Effector memory CD4-positive, alpha-beta T cell (primary cell): ENCODE measurements at regions not wholly inside any gene's neighbourhood (a gene's known extent, or its start where the extent isn't known, plus 50 kb on each side); places are given as distances from the start of the nearest gene placed in this dataset.

ENCODE experiments used
- DNase-seq, 3 donors: peaks; one replicate each; pipeline ENCODE4 v3.0.0-alpha.2; 2020
- H3K27ac ChIP-seq: 2 replicates; pipeline ENCODE4 v1.7.0; 2013; ENCODE audit warnings: mild to moderate bottlenecking, low read length, moderate library complexity; ENCODE audit not compliant: insufficient read depth, poor library complexity, severe bottlenecking
- H3K27me3 ChIP-seq: replicated peaks from 2 replicates; pipeline ENCODE4 v1.7.0; 2013; ENCODE audit warnings: mild to moderate bottlenecking, low read length; ENCODE audit not compliant: insufficient read depth, control insufficient read depth, poor library complexity, severe bottlenecking
- H3K36me3 ChIP-seq: 2 replicates; pipeline ENCODE4 v1.7.0; 2013; ENCODE audit warnings: mild to moderate bottlenecking, low read length, moderate library complexity; ENCODE audit not compliant: control insufficient read depth, insufficient read depth
- H3K4me1 ChIP-seq: 2 replicates; pipeline ENCODE4 v1.7.0; 2013; ENCODE audit warnings: low read length, mild to moderate bottlenecking; ENCODE audit not compliant: control insufficient read depth, insufficient read depth, poor library complexity, severe bottlenecking
- H3K4me3 ChIP-seq: 2 replicates; pipeline ENCODE4 v1.7.0; 2013; ENCODE audit warnings: low read length, low read depth, mild to moderate bottlenecking; ENCODE audit not compliant: insufficient read depth, poor library complexity, severe bottlenecking
- H3K9me3 ChIP-seq: 2 replicates; pipeline ENCODE4 v1.7.0; 2013; ENCODE audit warnings: mild to moderate bottlenecking, low read length, moderate library complexity; ENCODE audit not compliant: control insufficient read depth

DNA sequence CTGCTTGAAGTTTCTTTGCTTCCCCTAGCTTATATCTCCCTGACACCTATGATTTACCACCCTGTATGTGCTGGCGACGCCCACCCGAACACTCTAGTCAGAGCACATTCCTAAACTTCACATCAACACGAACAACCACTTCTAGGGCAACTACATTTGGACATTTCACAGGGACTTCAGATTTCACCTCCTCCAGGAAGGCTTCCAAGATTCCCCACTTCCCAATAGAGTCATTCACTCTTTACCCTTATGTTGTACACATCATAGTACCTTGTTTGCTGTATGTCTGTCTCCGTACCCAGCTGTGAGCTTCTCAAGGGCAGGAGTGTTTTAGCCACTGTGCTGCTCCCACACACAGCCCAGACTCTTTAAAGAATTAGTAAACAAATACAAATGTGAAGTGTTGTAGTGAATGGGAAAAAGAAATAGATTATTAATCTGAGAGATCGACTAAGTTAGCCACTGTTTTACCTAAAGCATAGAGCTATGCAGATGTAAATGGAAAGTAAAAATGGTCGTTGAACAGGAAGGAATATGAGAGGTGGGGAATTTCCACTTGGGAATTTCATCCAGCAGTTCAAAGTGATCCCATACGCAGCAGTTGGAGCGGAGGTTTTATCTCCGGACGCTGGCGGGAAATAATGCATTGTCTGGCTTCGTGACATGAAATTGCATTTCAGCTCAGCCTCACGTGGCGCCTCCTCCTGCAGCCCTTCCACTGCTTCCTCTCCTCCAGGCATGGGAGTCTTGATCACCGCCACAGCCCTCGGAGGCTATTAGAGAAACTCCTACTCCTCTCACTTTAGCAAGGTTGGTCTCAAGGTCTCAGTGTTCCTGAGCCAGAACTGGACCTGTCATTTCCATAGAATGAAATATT, 233.4 kb upstream of the COPS8 start:
- Histone ChIP-seq H3K4me1 (no peaks in the 10 kb centered on the region), H3K27me3 (no peaks in the 10 kb centered on the region), H3K4me3 (no peak overlapping the region), H3K9me3 (no peaks in the 10 kb centered on the region), H3K27ac (no peak overlapping the region), H3K36me3 (no peaks in the 10 kb centered on the region)
- no peak for DNase-seq

GRCh38 chr2:236852977-236853374, 232.7 kb upstream of the COPS8 start:
- no peak overlapping the region for H3K27ac ChIP-seq
- H3K4me3 ChIP-seq, result no peak overlapping the region
- H3K4me1 ChIP-seq, result no peaks in the 10 kb centered on the region
- no peaks in the 10 kb centered on the region for H3K27me3 ChIP-seq
- H3K36me3 ChIP-seq, result no peaks in the 10 kb centered on the region
- H3K9me3 ChIP-seq, result no peaks in the 10 kb centered on the region
- DNase-seq, result no peak

DNA sequence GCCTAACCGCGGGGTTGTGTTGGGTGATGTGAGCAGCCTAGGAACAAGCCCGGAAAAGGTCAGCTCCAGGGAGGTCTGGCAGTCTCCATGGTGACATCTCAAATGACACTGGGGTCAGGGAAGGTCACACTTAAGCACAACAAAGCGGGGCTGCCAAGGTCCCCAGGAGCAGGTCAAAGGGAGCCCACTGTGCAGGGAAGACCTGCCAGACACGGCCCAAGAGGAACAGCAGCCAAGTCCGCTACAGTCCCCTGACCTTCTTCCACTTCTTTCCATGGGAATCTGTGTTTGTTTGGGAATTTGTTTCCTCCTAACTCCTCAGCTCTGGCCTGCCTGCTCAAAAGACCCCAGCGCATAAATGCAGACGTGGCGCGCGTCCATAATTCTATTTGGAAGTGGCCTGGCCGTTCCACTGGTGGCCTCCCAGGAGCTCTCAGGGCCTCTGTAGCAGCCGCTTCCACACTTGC, 232.1 kb upstream of the COPS8 start:
- no peaks in the 10 kb centered on the region for H3K36me3 ChIP-seq
- H3K9me3 ChIP-seq, result no peaks in the 10 kb centered on the region
- no peaks in the 10 kb centered on the region for H3K27me3 ChIP-seq
- H3K4me1 ChIP-seq, result no peaks in the 10 kb centered on the region
- H3K27ac ChIP-seq, result no peak overlapping the region
- H3K4me3 ChIP-seq, result no peak overlapping the region
- DNase-seq, result no peak

DNA sequence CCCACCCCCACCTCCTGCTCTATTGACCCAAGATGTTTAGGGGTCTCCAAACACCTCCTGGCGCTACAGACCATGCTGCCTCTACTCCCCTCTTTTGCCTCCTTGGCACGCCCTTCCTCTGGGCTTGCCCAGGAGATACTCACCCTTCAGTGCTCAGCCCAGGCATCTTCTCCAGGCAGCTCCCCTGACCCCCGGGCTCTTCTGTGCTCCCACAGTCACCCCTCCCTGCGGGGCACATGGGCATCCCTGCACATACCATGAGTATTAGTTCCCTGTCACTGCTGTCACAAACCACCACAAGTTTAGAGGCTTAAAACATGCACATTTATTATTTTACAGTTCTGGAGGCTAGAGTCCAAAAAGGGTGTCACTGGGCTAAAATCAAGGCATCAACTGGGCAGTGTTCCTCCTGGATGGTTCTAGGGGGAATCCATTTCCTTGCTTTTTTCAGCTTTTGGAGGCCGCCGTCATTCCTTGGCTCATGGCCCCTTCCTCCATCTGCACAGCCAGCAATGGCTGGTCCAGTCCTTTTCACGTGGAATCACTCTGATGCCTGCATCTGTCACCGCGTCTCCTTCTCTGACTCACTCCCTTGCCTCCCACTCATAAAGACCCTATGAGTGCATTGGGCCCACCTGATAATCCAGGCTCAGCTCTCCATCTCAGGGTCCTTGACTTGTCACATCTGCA, 230.4 kb upstream of the COPS8 start:
- Histone ChIP-seq H3K27ac (no peak overlapping the region), H3K4me1 (no peaks in the 10 kb centered on the region), H3K27me3 (no peaks in the 10 kb centered on the region), H3K9me3 (no peaks in the 10 kb centered on the region), H3K36me3 (no peaks in the 10 kb centered on the region), H3K4me3 (no peak overlapping the region)
- no peak for DNase-seq

DNA sequence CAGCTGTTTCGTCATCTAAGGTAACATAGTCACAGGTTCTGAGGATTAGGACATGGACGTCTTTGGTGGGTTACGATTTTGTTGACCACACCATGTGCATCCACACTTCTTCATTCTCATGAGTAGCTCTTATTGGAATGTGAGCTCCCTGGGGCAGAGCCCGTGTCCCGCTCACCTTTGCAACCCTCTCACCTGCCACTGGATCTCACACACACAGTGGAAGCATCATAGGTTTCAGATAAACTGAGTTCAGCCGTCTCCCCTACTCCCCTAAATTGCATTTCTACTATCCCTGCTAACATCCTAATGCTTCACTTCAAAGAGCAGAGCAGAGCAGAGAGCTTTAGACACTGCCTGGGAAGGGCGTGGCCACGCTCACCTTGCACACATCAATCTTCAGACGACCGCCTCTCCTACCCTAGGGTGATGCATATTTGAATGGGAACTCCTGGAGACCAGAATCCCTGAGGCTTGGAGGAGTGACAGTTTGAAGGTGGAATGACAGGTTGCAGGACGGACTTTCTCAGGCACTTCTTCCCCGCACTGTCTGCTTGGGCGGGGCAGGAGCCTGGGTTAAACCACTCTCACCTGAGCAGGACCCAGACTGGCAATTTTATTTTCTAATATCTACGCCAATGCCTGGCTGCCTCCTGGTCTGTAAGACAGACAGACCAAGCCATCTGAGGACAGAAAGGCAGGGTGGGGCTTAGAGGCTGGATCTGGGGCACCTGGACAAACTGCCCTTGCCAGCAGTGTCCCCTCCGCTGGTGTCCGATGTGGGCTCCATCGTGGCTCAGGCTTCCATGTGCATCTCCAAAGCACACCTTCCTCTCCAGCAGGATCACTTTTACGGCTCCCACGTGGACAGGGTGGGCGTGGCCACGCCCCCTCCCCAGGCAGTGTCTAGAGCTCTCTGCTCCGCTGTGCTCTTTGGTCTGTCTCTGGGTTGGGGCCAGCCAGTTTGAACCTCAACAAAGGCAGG, 229.5 kb upstream of the COPS8 start:
- H3K4me3 ChIP-seq, result no peak overlapping the region
- H3K27ac ChIP-seq, result no peak overlapping the region
- no peaks in the 10 kb centered on the region for H3K9me3 ChIP-seq
- no peak for DNase-seq
- no peaks in the 10 kb centered on the region for H3K4me1 ChIP-seq
- H3K36me3 ChIP-seq, result no peaks in the 10 kb centered on the region
- no peaks in the 10 kb centered on the region for H3K27me3 ChIP-seq

- no peaks in the 10 kb centered on the region for H3K4me1 ChIP-seq
- DNase-seq, result no peak
- H3K27me3 ChIP-seq, result no peaks in the 10 kb centered on the region
- no peaks in the 10 kb centered on the region for H3K9me3 ChIP-seq
- no peaks in the 10 kb centered on the region for H3K36me3 ChIP-seq
- no peak overlapping the region for H3K4me3 ChIP-seq
- H3K27ac ChIP-seq, result no peak overlapping the region
Observed at GRCh38 chr2:236856848-236857235, 228.8 kb upstream of the COPS8 start.

DNA sequence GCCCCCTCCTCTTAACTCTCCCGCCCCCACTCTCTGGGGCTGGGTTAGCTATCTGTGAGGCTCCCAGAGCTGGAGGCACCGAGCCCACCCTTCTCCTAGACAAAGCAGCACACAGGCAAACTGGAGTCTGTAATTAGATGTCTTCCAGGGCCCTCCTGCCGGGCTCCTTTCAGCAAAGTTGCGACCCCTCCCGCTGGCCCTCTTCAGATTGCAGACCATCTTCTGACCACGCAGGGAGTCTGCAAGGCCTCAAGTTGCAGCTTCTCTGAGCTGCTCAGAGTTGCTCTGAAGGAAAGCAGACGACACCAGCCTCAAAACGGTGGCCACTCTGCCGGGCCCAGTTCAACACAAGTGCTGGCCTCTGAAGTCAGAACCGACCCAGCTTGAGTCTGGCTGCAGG, 228.4 kb upstream of the COPS8 start:
- no peaks in the 10 kb centered on the region for H3K4me1 ChIP-seq
- H3K9me3 ChIP-seq, result no peaks in the 10 kb centered on the region
- H3K27ac ChIP-seq, result no peak overlapping the region
- no peak for DNase-seq
- no peak overlapping the region for H3K4me3 ChIP-seq
- no peaks in the 10 kb centered on the region for H3K27me3 ChIP-seq
- H3K36me3 ChIP-seq, result no peaks in the 10 kb centered on the region

DNA sequence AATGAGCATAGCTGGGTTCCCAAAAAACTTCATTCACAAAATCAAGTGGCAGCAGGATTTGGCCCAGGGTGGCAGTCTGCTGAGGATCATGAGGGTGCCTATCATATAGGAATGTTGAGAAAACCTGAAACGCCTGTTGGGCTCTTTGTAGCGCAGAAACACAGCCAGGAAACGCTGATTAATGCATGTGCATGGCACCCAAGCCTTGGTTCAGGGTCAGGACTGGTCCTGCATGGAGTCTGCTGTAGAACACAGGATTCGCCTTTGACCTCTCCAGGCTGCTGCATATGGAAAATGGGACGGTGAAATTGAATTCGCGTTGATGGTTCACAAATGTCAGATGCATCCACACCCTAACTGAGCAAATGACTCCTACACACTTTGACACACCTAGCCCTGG, 227.9 kb upstream of the COPS8 start:
- Histone ChIP-seq H3K36me3 (no peaks in the 10 kb centered on the region), H3K27me3 (no peaks in the 10 kb centered on the region), H3K9me3 (no peaks in the 10 kb centered on the region), H3K4me1 (no peaks in the 10 kb centered on the region), H3K27ac (no peak overlapping the region), H3K4me3 (no peak overlapping the region)
- DNase-seq, result no peak

DNA sequence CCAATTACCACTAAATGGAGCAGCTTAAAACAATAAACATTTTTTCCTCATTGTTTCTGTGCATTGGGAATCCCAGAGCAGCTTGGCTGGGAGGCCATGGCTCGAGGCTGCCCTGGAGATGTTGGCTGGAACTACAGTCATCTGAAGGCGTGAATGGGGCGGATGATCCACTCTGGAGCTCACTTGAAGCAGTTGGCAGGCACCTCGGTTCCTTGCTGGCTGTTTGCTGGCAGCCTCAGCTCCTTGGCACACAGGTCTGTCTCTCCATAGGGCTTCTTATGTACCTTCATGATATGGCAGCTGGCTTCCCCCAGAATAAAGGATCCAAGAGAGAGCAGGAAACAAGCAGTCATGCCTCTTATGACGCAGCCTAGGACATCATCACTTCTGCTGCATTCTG, 227.0 kb upstream of the COPS8 start:
- Histone ChIP-seq H3K36me3 (no peaks in the 10 kb centered on the region), H3K27me3 (no peaks in the 10 kb centered on the region), H3K27ac (no peak overlapping the region), H3K4me3 (no peak overlapping the region), H3K9me3 (no peaks in the 10 kb centered on the region), H3K4me1 (no peaks in the 10 kb centered on the region)
- no peak for DNase-seq
